H9 (cell line): ENCODE measurements at regions not wholly inside any gene's neighbourhood (a gene's known extent, or its start where the extent isn't known, plus 50 kb on each side); places are given as distances from the start of the nearest gene placed in this dataset.
A peak's percentile ranks its signal among the peaks of the same experiment; 100 is the strongest.

ENCODE experiments used
- DNase-seq: peaks from one replicate; pipeline ENCODE4 v3.0.0-alpha.2; 2017
- H2AFZ ChIP-seq: one replicate; pipeline ENCODE4 v1.6.1; 2013; ENCODE audit warnings: mild to moderate bottlenecking, low read length, control low read depth, moderate library complexity
- H2AK5ac ChIP-seq: 2 replicates; pipeline ENCODE4 v1.6.1; 2013; ENCODE audit warnings: low read length, control low read depth, mixed read lengths; ENCODE audit not compliant: insufficient read length
- H2BK120ac ChIP-seq: one replicate; pipeline ENCODE4 v1.6.1; 2013; ENCODE audit warnings: low read depth, mild to moderate bottlenecking, low read length, control low read depth, inconsistent platforms; ENCODE audit not compliant: poor library complexity, severe bottlenecking
- H2BK12ac ChIP-seq: 2 replicates; pipeline ENCODE4 v1.6.1; 2013; ENCODE audit warnings: low read length, control low read depth, mixed read lengths, low read depth; ENCODE audit not compliant: insufficient read length
- H2BK15ac ChIP-seq: 2 replicates; pipeline ENCODE4 v1.6.1; 2013; ENCODE audit warnings: low read depth, low read length, control low read depth
- H2BK20ac ChIP-seq: one replicate; pipeline ENCODE4 v1.6.1; 2013; ENCODE audit warnings: low read depth, mild to moderate bottlenecking, low read length, control low read depth, inconsistent platforms; ENCODE audit not compliant: poor library complexity, severe bottlenecking
- H2BK5ac ChIP-seq: 2 replicates; pipeline ENCODE4 v1.6.1; 2013; ENCODE audit warnings: low read length, control low read depth, mixed read lengths; ENCODE audit not compliant: insufficient read length
- H3K14ac ChIP-seq: 2 replicates; pipeline ENCODE4 v1.6.1; 2013; ENCODE audit warnings: low read length, control low read depth; ENCODE audit not compliant: insufficient read depth
- H3K18ac ChIP-seq: 2 replicates; pipeline ENCODE4 v1.6.1; 2013; ENCODE audit warnings: low read depth, mild to moderate bottlenecking, mixed read lengths, low read length, control low read depth; ENCODE audit not compliant: insufficient read length
- H3K23ac ChIP-seq: 2 replicates; pipeline ENCODE4 v1.6.1; 2013; ENCODE audit warnings: low read length, control low read depth, mixed read lengths, low read depth; ENCODE audit not compliant: insufficient read length
- H3K23me2 ChIP-seq: 2 replicates; pipeline ENCODE4 v1.6.1; 2013; ENCODE audit warnings: low read depth, mild to moderate bottlenecking, mixed read lengths, low read length, control low read depth; ENCODE audit not compliant: insufficient read length, poor library complexity, severe bottlenecking
- H3K27ac ChIP-seq: 2 replicates; pipeline ENCODE4 v1.5.1; 2013; ENCODE audit warnings: low read length, control low read depth, mixed read lengths, low read depth; ENCODE audit not compliant: insufficient read length
- H3K27me3 ChIP-seq: 2 replicates; pipeline ENCODE4 v1.6.1; 2013; ENCODE audit warnings: low read length, control low read depth, inconsistent platforms; ENCODE audit not compliant: insufficient read depth
- H3K4ac ChIP-seq: 2 replicates; pipeline ENCODE4 v1.6.1; 2013; ENCODE audit warnings: low read depth, mild to moderate bottlenecking, control low read depth, inconsistent platforms, low read length, moderate library complexity
- H3K4me1 ChIP-seq: 2 replicates; pipeline ENCODE4 v1.6.1; 2013; ENCODE audit warnings: low read length, control low read depth, inconsistent platforms; ENCODE audit not compliant: insufficient read depth
- H3K4me2 ChIP-seq: 2 replicates; pipeline ENCODE4 v1.6.1; 2013; ENCODE audit warnings: low read length, control low read depth, mixed read lengths; ENCODE audit not compliant: insufficient read length, insufficient read depth
- H3K56ac ChIP-seq: 2 replicates; pipeline ENCODE4 v1.6.1; 2013; ENCODE audit warnings: low read depth, mild to moderate bottlenecking, mixed read lengths, low read length, control low read depth; ENCODE audit not compliant: insufficient read length
- H3K79me1 ChIP-seq: 2 replicates; pipeline ENCODE4 v1.6.1; 2013; ENCODE audit warnings: low read depth, mild to moderate bottlenecking, moderate library complexity, low read length, control low read depth, inconsistent platforms; ENCODE audit not compliant: insufficient read depth, poor library complexity, severe bottlenecking
- H3K79me2 ChIP-seq: 2 replicates; pipeline ENCODE4 v1.6.1; 2013; ENCODE audit warnings: low read length, control low read depth, inconsistent platforms; ENCODE audit not compliant: insufficient read depth
- H3K9ac ChIP-seq: 2 replicates; pipeline ENCODE4 v1.6.1; 2013; ENCODE audit warnings: low read length, control low read depth, mixed read lengths; ENCODE audit not compliant: insufficient read length; ENCODE audit errors: extremely low read depth
- H3K9me3 ChIP-seq: one replicate; pipeline ENCODE4 v1.6.1; 2013; ENCODE audit warnings: low read depth, low read length, inconsistent platforms; ENCODE audit not compliant: control insufficient read depth
- H3T11ph ChIP-seq: one replicate; pipeline ENCODE4 v1.6.1; 2013; ENCODE audit warnings: mild to moderate bottlenecking, low read length, control low read depth, inconsistent platforms
- H4K20me1 ChIP-seq: one replicate; pipeline ENCODE4 v1.6.1; 2013; ENCODE audit not compliant: control insufficient read depth, insufficient read length, insufficient read depth
- H4K5ac ChIP-seq: 2 replicates; pipeline ENCODE4 v1.6.1; 2013; ENCODE audit warnings: low read depth, mild to moderate bottlenecking, mixed read lengths, low read length, control low read depth; ENCODE audit not compliant: insufficient read length
- H4K8ac ChIP-seq: replicated peaks from 2 replicates; pipeline ENCODE4 v1.6.1; 2013; ENCODE audit warnings: low read length, control low read depth, mixed read lengths, low read depth; ENCODE audit not compliant: insufficient read length
- H4K91ac ChIP-seq: 2 replicates; pipeline ENCODE4 v1.6.1; 2013; ENCODE audit warnings: low read depth, mild to moderate bottlenecking, moderate library complexity, mixed read lengths, low read length, control low read depth; ENCODE audit not compliant: insufficient read length
- H3K27ac Mint-ChIP-seq, 3 experiments: 2 replicates in 2 of 3; 3 replicates in 1 of 3; pipeline ENCODE4 v1.8.0; 2020 to 2021; ENCODE audit warnings: mixed read lengths in 3 of 3, mild to moderate bottlenecking in 1 of 3, moderate library complexity in 1 of 3
- H3K27me3 Mint-ChIP-seq: 2 replicates; pipeline ENCODE4 v1.8.0; 2021; ENCODE audit warnings: low read depth, mild to moderate bottlenecking, moderate library complexity, mixed read lengths
- H3K36me3 Mint-ChIP-seq, 3 experiments: 2 replicates in 2 of 3; 3 replicates in 1 of 3; pipeline ENCODE4 v1.8.0; 2020 to 2021; ENCODE audit warnings: low read depth in 3 of 3, mixed read lengths in 3 of 3; ENCODE audit not compliant: insufficient read depth in 1 of 3
- H3K4me1 Mint-ChIP-seq, 2 experiments: 2 replicates each; pipeline ENCODE4 v1.8.0; 2020; ENCODE audit warnings: mixed read lengths in 2 of 2
- H3K4me3 Mint-ChIP-seq, 2 experiments: 2 replicates in 1 of 2; 3 replicates in 1 of 2; pipeline ENCODE4 v1.8.0; 2020 to 2021; ENCODE audit warnings: mild to moderate bottlenecking in 2 of 2, mixed read lengths in 2 of 2, moderate library complexity in 1 of 2
- H3K9me3 Mint-ChIP-seq, 2 experiments: 2 replicates in 1 of 2; 3 replicates in 1 of 2; pipeline ENCODE4 v1.8.0; 2020; ENCODE audit warnings: mild to moderate bottlenecking in 2 of 2, mixed read lengths in 2 of 2, moderate library complexity in 1 of 2
- CTCF ChIP-seq: fragments of 200-600 bp; sonication (generic); conservative IDR thresholded peaks from 3 replicates; pipeline ENCODE4 v1.8.0; 2021; ENCODE audit warnings: antibody characterized with exemption, mild to moderate bottlenecking
- WGBS: extraction: QIAGEN DNeasy Blood & Tissue Kit; methylation state at CpG from one replicate; pipeline ENCODE4 v1.1.7; 2013; ENCODE audit warnings: missing lambda C conversion rate, low lambda C conversion rate, mixed read lengths; ENCODE audit not compliant: insufficient read length; ENCODE audit errors: extremely low coverage; 5-methylcytosine and 5-hydroxymethylcytosine counted together

- Histone ChIP-seq H2BK20ac (no peak overlapping the region), H3K18ac (no peak overlapping the region), H2BK120ac (no peak overlapping the region), H3K14ac (no peak overlapping the region), H3K79me2 (no peaks in the 10 kb centered on the region), H2AFZ (no peak overlapping the region), H3T11ph (no peak overlapping the region), H4K5ac (no peak overlapping the region), H3K4me2 (no peak overlapping the region), H2AK5ac (no peak overlapping the region), H2BK5ac (no peak overlapping the region), H2BK15ac (no peak overlapping the region), H3K27me3 (no peaks in the 10 kb centered on the region), H3K23me2 (no peaks in the 10 kb centered on the region), H3K9ac (no peak overlapping the region), H3K4me1 (no peaks in the 10 kb centered on the region), H4K8ac (no peak overlapping the region), H2BK12ac (no peak overlapping the region), H3K27ac (no peak overlapping the region), H4K91ac (no peak overlapping the region), H3K23ac (no peak overlapping the region), H4K20me1 (no peaks in the 10 kb centered on the region), H3K9me3 (no peaks in the 10 kb centered on the region), H3K79me1 (no peaks in the 10 kb centered on the region), H3K56ac (no peak overlapping the region), H3K4ac (no peak overlapping the region)
- Mint-ChIP-seq H3K27ac (peak overlapping the region in 2 of 3 experiments; percentile 59 to 76; a peak in 3 of 7 replicates), H3K4me1 (peaks cover 21 to 22% of the 10 kb centered on the region in 2 experiments), H3K4me3 (no peak overlapping the region), H3K27me3 (no peaks in the 10 kb centered on the region), H3K9me3 (peaks cover 11 to 12% of the 10 kb centered on the region in 2 experiments), H3K36me3 (peaks cover 9 to 19% (median 18%) of the 10 kb centered on the region in 3 experiments)
- WGBS, result no CpG with 5 or more reads among the region's 3 CpGs
- DNase-seq, result no peak
- no peak for TF ChIP-seq CTCF
These were observed 797.6 kb upstream of the AADAT start for GRCh38 chr4:170887396-170887795.
